ENCODE measurements at regions not wholly inside any gene's neighbourhood (a gene's known extent, or its start where the extent isn't known, plus 50 kb on each side); places are given as distances from the start of the nearest gene placed in this dataset.

GRCh38 chr7:117929237-117929636 is 56.0 kb upstream of the CTTNBP2 start:
- DNase-seq, result no peak

- no peak for DNase-seq
Observed at GRCh38 chr7:117931314-117931713, 58.1 kb upstream of the CTTNBP2 start.

- DNase-seq, result no peak
Observed at GRCh38 chr7:117937049-117937752, 64.0 kb upstream of the CTTNBP2 start.

- DNase-seq, result no peak
Observed at GRCh38 chr7:117937753-117938483, 64.7 kb upstream of the CTTNBP2 start.

GRCh38 chr7:117941138-117941810 is 68.0 kb upstream of the CTTNBP2 start:
- no peak for DNase-seq

- DNase-seq, result no peak
Observed at GRCh38 chr7:117942780-117943179, 69.5 kb upstream of the CTTNBP2 start.

GRCh38 chr7:117944886-117945285 is 71.6 kb upstream of the CTTNBP2 start:
- no peak for DNase-seq

GRCh38 chr7:117946151-117946633 is 73.0 kb upstream of the CTTNBP2 start:
- DNase-seq, result no peak

GRCh38 chr7:117949232-117949631 is 76.0 kb upstream of the CTTNBP2 start:
- no peak for DNase-seq

GRCh38 chr7:117950601-117951260 is 77.5 kb upstream of the CTTNBP2 start:
- no peak for DNase-seq

- no peak for DNase-seq
Observed at GRCh38 chr7:117951285-117951684, 78.0 kb upstream of the CTTNBP2 start.

GRCh38 chr7:117951691-117952280 is 78.5 kb upstream of the CTTNBP2 start:
- DNase-seq, result no peak

GRCh38 chr7:117955046-117955445 is 81.8 kb upstream of the CTTNBP2 start:
- DNase-seq, result no peak

- DNase-seq, result no peak
Observed at GRCh38 chr7:117960351-117960750, 87.1 kb upstream of the CTTNBP2 start.

GRCh38 chr7:117961235-117961634 is 88.0 kb upstream of the CTTNBP2 start:
- DNase-seq, result no peak

GRCh38 chr7:117962366-117962994 is 89.2 kb upstream of the CTTNBP2 start:
- no peak for DNase-seq

GRCh38 chr7:117963264-117964197 is 90.3 kb upstream of the CTTNBP2 start:
- no peak for DNase-seq

GRCh38 chr7:117970801-117971200 is 97.6 kb upstream of the CTTNBP2 start:
- no peak for DNase-seq

GRCh38 chr7:117971556-117972244 is 98.5 kb upstream of the CTTNBP2 start:
- DNase-seq, result no peak

- no peak for DNase-seq
Observed at GRCh38 chr7:117972606-117973005, 99.4 kb upstream of the CTTNBP2 start.
